Uterus (tissue), 2 donors: ENCODE measurements at regions not wholly inside any gene's neighbourhood (a gene's known extent, or its start where the extent isn't known, plus 50 kb on each side); places are given as distances from the start of the nearest gene placed in this dataset.
"Not testable (repeated sequence)": the region's sequence is repeated elsewhere in the genome, so short reads cannot be mapped to it uniquely, and the experiment has no call there.

Source experiments
- CTCF ChIP-seq, 4 experiments: fragments of 200-600 bp in 2 of 4; fragments of 450-650 bp in 2 of 4; sonication (generic) in 2 of 4; IDR thresholded peaks; one replicate each; pipeline ENCODE4 v1.5.1; 2016 to 2019; ENCODE audit warnings: antibody characterized with exemption in 4 of 4, mild to moderate bottlenecking in 2 of 4, moderate library complexity in 1 of 4
- POLR2A ChIP-seq, 2 donors: fragments of 450-650 bp; IDR thresholded peaks; one replicate each; pipeline ENCODE4 v1.6.1; 2016; ENCODE audit warnings: antibody characterized with exemption in 2 of 2, mild to moderate bottlenecking in 1 of 2, moderate library complexity in 1 of 2

DNA sequence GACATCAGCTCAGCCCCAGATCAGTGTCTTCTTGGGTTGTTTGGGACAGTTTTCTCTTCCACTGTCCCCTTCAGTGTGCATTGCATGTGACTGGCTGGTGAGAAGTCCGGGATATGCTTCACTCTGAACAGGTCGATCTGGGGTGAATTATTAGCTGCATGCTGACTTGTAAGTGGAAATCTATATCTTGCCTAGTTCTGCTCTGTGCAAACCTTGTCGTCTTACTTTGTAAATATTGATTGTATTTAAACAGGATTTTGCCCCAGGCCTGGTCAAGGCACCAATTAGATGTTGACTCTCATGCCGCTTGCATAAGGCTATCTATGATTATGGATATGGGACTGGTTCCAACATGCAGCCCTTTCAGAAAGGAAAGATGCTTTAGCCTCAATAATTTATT lies 669.7 kb downstream of the TYW1 start:
- not testable (repeated sequence) for TF ChIP-seq POLR2A, CTCF (IDR thresholded peaks at IDR 0.05)
